ENCODE measurements at regions not wholly inside any gene's neighbourhood (a gene's known extent, or its start where the extent isn't known, plus 50 kb on each side); places are given as distances from the start of the nearest gene placed in this dataset.

DNA sequence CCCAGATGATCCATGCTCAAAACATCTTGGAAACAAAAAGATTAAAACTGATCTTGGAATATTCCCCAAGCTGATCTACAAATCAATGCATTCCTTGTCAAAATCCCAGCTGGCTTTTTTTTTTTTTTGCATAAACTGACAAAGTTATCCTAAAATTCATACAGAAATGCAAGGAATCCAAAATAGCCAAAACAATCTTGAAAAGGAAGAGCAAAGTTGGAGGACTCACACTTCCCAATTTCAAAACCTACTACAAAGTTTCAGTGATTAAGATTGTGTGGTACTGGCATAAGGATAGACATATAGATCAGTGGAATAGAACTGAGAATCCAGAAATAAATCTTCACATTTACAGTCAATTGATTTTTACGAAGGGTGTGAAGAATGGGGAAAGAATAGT, 306.8 kb upstream of the MGAT5 start:
- TF ChIP-seq CTCF (IDR thresholded peaks at IDR 0.05; ENCODE audit: low read length) (no peak), EZH2 (IDR thresholded peaks at IDR 0.05; ENCODE audit: borderline replicate concordance, low read length) (no peak)
